SK-N-SH treated with all-trans-retinoic acid at 6 μM for 48 hours (cell line): ENCODE measurements at regions not wholly inside any gene's neighbourhood (a gene's known extent, or its start where the extent isn't known, plus 50 kb on each side); places are given as distances from the start of the nearest gene placed in this dataset.

ENCODE experiments used
- ATAC-seq: fragments of 200-7000 bp; cut with Tn5 transposase; 3 replicates; pipeline ENCODE4 v1.9.1; 2020; ENCODE audit warnings: mild to moderate bottlenecking, moderate library complexity
- ARNTL ChIP-seq: fragments of 450-650 bp; formaldehyde crosslinking; IDR thresholded peaks from 2 replicates; pipeline ENCODE4 v1.5.0; 2020; ENCODE audit warnings: low read depth, mild to moderate bottlenecking, moderate library complexity, borderline replicate concordance
- CSDC2 ChIP-seq: fragments of 250-450 bp; sonication (Bioruptor Pico); IDR thresholded peaks from 2 replicates; pipeline ENCODE4 v1.5.0; 2020; ENCODE audit warnings: mild to moderate bottlenecking, moderate library complexity
- GLIS3 ChIP-seq: fragments of 250-450 bp; sonication (Bioruptor Pico); IDR thresholded peaks from 2 replicates; pipeline ENCODE4 v1.5.0; 2020; ENCODE audit warnings: mild to moderate bottlenecking, moderate library complexity
- OSR1 ChIP-seq: fragments of 250-450 bp; sonication (Bioruptor Pico); IDR thresholded peaks from 2 replicates; pipeline ENCODE4 v1.8.0; 2022; ENCODE audit warnings: moderate library complexity, mild to moderate bottlenecking, inconsistent platforms
- TOX ChIP-seq: fragments of 250-450 bp; sonication (Bioruptor Pico); IDR thresholded peaks from 2 replicates; pipeline ENCODE4 v1.8.0; 2021; ENCODE audit warnings: mild to moderate bottlenecking, moderate library complexity, borderline replicate concordance
- ZC3H10 ChIP-seq: fragments of 250-450 bp; sonication (Bioruptor Pico); IDR thresholded peaks from 2 replicates; pipeline ENCODE4 v1.5.1; 2021; ENCODE audit warnings: mild to moderate bottlenecking, moderate library complexity
- ZFP3 ChIP-seq: fragments of 250-450 bp; sonication (Bioruptor Pico); IDR thresholded peaks from 2 replicates; pipeline ENCODE4 v1.5.0; 2020; ENCODE audit warnings: mild to moderate bottlenecking, moderate library complexity
- ZFP30 ChIP-seq: fragments of 450-650 bp; formaldehyde crosslinking; IDR thresholded peaks from 2 replicates; pipeline ENCODE4 v1.5.0; 2022; ENCODE audit warnings: mild to moderate bottlenecking, moderate library complexity
- TF ChIP-seq, protein P1 (sequence below): fragments of 250-450 bp; sonication (Bioruptor Pico); IDR thresholded peaks from 2 replicates; pipeline ENCODE4 v1.5.0; 2020; ENCODE audit warnings: mild to moderate bottlenecking, moderate library complexity
- TF ChIP-seq, protein P2 (sequence below): fragments of 250-450 bp; sonication (Bioruptor Pico); IDR thresholded peaks from 2 replicates; pipeline ENCODE4 v1.8.0; 2021; ENCODE audit warnings: low read depth, mild to moderate bottlenecking, moderate library complexity, borderline replicate concordance
- TF ChIP-seq, protein P3 (sequence below): fragments of 250-450 bp; sonication (Bioruptor Pico); IDR thresholded peaks from 2 replicates; pipeline ENCODE4 v1.8.0; 2020; ENCODE audit warnings: mild to moderate bottlenecking, moderate library complexity, borderline replicate concordance
- TF ChIP-seq, protein P4 (sequence below): fragments of 250-450 bp; sonication (Bioruptor Pico); IDR thresholded peaks from 2 replicates; pipeline ENCODE4 v1.5.1; 2020; ENCODE audit warnings: low read depth, mild to moderate bottlenecking, moderate library complexity
- TF ChIP-seq, protein P5 (sequence below): fragments of 250-450 bp; sonication (Bioruptor Pico); IDR thresholded peaks from 2 replicates; pipeline ENCODE4 v1.5.1; 2021; ENCODE audit warnings: mild to moderate bottlenecking, moderate library complexity

DNA sequence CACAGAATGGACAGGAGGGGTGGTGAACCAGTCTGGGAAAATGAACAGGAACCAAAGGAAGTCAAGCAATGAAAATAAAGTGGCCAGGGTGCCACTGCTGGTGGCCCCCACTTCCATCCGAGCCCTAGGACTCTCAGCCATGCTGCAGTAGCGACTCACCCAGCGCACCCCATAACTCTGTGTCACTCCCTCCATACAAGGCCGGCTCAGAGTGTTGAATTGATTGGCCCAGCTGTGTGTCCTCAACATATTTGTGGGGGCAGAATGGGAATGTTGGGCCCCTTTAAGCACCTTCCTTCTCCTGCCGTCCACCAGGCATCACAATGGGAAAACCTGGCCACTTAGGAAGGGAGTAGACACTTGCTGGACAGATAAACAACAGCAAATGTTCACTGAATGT lies 169.0 kb upstream of the SDK2 start:
- ATAC-seq, result no peak
- TF ChIP-seq, protein P1, sequence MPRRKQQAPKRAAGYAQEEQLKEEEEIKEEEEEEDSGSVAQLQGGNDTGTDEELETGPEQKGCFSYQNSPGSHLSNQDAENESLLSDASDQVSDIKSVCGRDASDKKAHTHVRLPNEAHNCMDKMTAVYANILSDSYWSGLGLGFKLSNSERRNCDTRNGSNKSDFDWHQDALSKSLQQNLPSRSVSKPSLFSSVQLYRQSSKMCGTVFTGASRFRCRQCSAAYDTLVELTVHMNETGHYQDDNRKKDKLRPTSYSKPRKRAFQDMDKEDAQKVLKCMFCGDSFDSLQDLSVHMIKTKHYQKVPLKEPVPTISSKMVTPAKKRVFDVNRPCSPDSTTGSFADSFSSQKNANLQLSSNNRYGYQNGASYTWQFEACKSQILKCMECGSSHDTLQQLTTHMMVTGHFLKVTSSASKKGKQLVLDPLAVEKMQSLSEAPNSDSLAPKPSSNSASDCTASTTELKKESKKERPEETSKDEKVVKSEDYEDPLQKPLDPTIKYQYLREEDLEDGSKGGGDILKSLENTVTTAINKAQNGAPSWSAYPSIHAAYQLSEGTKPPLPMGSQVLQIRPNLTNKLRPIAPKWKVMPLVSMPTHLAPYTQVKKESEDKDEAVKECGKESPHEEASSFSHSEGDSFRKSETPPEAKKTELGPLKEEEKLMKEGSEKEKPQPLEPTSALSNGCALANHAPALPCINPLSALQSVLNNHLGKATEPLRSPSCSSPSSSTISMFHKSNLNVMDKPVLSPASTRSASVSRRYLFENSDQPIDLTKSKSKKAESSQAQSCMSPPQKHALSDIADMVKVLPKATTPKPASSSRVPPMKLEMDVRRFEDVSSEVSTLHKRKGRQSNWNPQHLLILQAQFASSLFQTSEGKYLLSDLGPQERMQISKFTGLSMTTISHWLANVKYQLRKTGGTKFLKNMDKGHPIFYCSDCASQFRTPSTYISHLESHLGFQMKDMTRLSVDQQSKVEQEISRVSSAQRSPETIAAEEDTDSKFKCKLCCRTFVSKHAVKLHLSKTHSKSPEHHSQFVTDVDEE (CRISPR knock-in tag), result no peak
- TF ChIP-seq, protein P2, sequence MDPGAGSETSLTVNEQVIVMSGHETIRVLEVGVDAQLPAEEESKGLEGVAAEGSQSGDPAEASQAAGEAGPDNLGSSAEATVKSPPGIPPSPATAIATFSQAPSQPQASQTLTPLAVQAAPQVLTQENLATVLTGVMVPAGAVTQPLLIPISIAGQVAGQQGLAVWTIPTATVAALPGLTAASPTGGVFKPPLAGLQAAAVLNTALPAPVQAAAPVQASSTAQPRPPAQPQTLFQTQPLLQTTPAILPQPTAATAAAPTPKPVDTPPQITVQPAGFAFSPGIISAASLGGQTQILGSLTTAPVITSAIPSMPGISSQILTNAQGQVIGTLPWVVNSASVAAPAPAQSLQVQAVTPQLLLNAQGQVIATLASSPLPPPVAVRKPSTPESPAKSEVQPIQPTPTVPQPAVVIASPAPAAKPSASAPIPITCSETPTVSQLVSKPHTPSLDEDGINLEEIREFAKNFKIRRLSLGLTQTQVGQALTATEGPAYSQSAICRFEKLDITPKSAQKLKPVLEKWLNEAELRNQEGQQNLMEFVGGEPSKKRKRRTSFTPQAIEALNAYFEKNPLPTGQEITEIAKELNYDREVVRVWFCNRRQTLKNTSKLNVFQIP, result no peak
- TF ChIP-seq ARNTL (CRISPR knock-in tag), result no peak
- TF ChIP-seq ZC3H10 (CRISPR knock-in tag), result no peak
- no peak for TF ChIP-seq TOX (CRISPR knock-in tag)
- no peak for TF ChIP-seq ZFP3 (CRISPR knock-in tag)
- TF ChIP-seq, protein P3, sequence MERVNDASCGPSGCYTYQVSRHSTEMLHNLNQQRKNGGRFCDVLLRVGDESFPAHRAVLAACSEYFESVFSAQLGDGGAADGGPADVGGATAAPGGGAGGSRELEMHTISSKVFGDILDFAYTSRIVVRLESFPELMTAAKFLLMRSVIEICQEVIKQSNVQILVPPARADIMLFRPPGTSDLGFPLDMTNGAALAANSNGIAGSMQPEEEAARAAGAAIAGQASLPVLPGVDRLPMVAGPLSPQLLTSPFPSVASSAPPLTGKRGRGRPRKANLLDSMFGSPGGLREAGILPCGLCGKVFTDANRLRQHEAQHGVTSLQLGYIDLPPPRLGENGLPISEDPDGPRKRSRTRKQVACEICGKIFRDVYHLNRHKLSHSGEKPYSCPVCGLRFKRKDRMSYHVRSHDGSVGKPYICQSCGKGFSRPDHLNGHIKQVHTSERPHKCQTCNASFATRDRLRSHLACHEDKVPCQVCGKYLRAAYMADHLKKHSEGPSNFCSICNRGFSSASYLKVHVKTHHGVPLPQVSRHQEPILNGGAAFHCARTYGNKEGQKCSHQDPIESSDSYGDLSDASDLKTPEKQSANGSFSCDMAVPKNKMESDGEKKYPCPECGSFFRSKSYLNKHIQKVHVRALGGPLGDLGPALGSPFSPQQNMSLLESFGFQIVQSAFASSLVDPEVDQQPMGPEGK (CRISPR knock-in tag), result no peak
- TF ChIP-seq, protein P4, sequence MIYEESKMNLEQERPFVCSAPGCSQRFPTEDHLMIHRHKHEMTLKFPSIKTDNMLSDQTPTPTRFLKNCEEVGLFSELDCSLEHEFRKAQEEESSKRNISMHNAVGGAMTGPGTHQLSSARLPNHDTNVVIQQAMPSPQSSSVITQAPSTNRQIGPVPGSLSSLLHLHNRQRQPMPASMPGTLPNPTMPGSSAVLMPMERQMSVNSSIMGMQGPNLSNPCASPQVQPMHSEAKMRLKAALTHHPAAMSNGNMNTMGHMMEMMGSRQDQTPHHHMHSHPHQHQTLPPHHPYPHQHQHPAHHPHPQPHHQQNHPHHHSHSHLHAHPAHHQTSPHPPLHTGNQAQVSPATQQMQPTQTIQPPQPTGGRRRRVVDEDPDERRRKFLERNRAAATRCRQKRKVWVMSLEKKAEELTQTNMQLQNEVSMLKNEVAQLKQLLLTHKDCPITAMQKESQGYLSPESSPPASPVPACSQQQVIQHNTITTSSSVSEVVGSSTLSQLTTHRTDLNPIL (CRISPR knock-in tag), result no peak
- no peak for TF ChIP-seq ZFP30
- no peak for TF ChIP-seq CSDC2 (CRISPR knock-in tag)
- TF ChIP-seq, protein P5, sequence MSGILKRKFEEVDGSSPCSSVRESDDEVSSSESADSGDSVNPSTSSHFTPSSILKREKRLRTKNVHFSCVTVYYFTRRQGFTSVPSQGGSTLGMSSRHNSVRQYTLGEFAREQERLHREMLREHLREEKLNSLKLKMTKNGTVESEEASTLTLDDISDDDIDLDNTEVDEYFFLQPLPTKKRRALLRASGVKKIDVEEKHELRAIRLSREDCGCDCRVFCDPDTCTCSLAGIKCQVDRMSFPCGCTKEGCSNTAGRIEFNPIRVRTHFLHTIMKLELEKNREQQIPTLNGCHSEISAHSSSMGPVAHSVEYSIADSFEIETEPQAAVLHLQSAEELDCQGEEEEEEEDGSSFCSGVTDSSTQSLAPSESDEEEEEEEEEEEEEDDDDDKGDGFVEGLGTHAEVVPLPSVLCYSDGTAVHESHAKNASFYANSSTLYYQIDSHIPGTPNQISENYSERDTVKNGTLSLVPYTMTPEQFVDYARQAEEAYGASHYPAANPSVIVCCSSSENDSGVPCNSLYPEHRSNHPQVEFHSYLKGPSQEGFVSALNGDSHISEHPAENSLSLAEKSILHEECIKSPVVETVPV (CRISPR knock-in tag), result no peak

DNA sequence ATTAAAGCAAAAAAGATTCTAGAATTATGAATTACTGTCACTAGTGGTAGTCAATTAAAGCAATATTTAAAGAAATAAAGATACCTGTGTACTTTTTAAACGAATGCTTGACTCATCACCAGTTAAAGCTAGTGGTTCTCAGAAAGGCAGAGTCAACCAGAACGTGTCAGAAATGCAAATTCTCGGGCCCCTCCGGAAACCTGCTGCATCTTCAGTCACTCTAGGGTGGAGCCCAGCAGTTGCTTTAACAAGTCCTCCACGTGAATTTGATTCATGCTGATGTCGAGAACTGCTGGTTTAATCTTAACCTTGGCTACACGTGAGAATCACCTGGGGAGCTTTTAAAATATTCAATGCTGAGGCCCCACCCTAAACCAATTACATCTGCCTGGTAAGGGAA lies 169.8 kb upstream of the SDK2 start:
- TF ChIP-seq, protein P5 (CRISPR knock-in tag), result no peak
- TF ChIP-seq OSR1 (CRISPR knock-in tag) (no peak), GLIS3 (CRISPR knock-in tag) (no peak), TOX (CRISPR knock-in tag) (no peak), ZFP30 (no peak)
- TF ChIP-seq, protein P4 (CRISPR knock-in tag), result no peak
- TF ChIP-seq, protein P1 (CRISPR knock-in tag), result no peak
- TF ChIP-seq, protein P3 (CRISPR knock-in tag), result no peak
- no peak for ATAC-seq
